Hematopoietic multipotent progenitor cell treated with erythropoietin and hydrocortisone succinate and interleukin-3 and kit ligand, for 6 days (in vitro differentiated cells): ENCODE measurements at regions not wholly inside any gene's neighbourhood (a gene's known extent, or its start where the extent isn't known, plus 50 kb on each side); places are given as distances from the start of the nearest gene placed in this dataset.

Source experiments
- DNase-seq: peaks from one replicate; pipeline ENCODE4 v3.0.0-alpha.2; 2015

GRCh38 chr6:168737014-168737413 is 296.0 kb downstream of the SMOC2 start:
- no peak for DNase-seq

- DNase-seq: no peak
These were observed 295.1 kb downstream of the SMOC2 start for GRCh38 chr6:168736039-168736438.

- DNase-seq: no peak
These were observed 294.4 kb downstream of the SMOC2 start for GRCh38 chr6:168735268-168735949.

GRCh38 chr6:168734523-168734922 is 293.5 kb downstream of the SMOC2 start:
- DNase-seq: no peak

- no peak for DNase-seq
These were observed 291.7 kb downstream of the SMOC2 start for GRCh38 chr6:168732676-168733075.

GRCh38 chr6:168730931-168731716 is 290.1 kb downstream of the SMOC2 start:
- DNase-seq: no peak

GRCh38 chr6:168728056-168728455 is 287.1 kb downstream of the SMOC2 start:
- DNase-seq: no peak

GRCh38 chr6:168726312-168726856 is 285.4 kb downstream of the SMOC2 start:
- no peak for DNase-seq

- DNase-seq: no peak
These were observed 284.8 kb downstream of the SMOC2 start for GRCh38 chr6:168725802-168726201.

- DNase-seq: no peak
These were observed 283.9 kb downstream of the SMOC2 start for GRCh38 chr6:168724669-168725570.

- DNase-seq: no peak
These were observed 283.0 kb downstream of the SMOC2 start for GRCh38 chr6:168724033-168724432.

- no peak for DNase-seq
These were observed 281.4 kb downstream of the SMOC2 start for GRCh38 chr6:168722397-168722796.

- no peak for DNase-seq
These were observed 280.6 kb downstream of the SMOC2 start for GRCh38 chr6:168721571-168721970.

GRCh38 chr6:168719901-168720300 is 278.9 kb downstream of the SMOC2 start:
- DNase-seq: no peak

GRCh38 chr6:168718821-168719475 is 278.0 kb downstream of the SMOC2 start:
- DNase-seq: no peak
